Neuron (in vitro differentiated cells): ENCODE measurements at regions not wholly inside any gene's neighbourhood (a gene's known extent, or its start where the extent isn't known, plus 50 kb on each side); places are given as distances from the start of the nearest gene placed in this dataset.

Experiments
- H2AFZ ChIP-seq: one replicate; pipeline ENCODE4 v1.6.1; 2013; ENCODE audit warnings: low read depth, mild to moderate bottlenecking, inconsistent platforms, low read length, moderate library complexity
- H3K27me3 ChIP-seq: one replicate; pipeline ENCODE4 v1.6.1; 2013; ENCODE audit warnings: low read length; ENCODE audit not compliant: insufficient read depth
- H3K36me3 ChIP-seq: one replicate; pipeline ENCODE4 v1.6.1; 2013; ENCODE audit warnings: low read length; ENCODE audit not compliant: insufficient read depth
- H3K4me1 ChIP-seq: one replicate; pipeline ENCODE4 v1.6.1; 2013; ENCODE audit warnings: low read length; ENCODE audit not compliant: insufficient read depth
- H3K4me3 ChIP-seq: 2 replicates; pipeline ENCODE4 v1.5.1; 2013; ENCODE audit warnings: mild to moderate bottlenecking, low read length, moderate library complexity
- H3K9me3 ChIP-seq: one replicate; pipeline ENCODE4 v1.6.1; 2013; ENCODE audit warnings: low read length

DNA sequence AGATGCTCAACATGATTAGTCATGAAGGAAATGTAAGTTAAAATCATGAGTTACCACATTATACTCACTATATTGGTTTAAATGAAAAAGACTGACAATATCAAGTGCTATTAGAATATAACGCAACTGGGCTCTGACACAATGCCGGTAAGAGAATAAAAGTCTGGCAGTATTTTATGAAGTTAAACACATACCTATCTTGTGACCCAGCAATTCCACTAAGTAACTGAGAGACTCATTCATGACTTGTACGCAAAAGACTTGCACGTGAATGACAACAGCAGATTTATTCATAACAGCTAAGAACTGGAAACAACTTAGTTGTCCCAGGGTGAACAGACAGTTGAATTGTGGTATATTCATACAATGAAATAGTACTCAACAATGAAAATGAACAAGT, 342.1 kb downstream of the SLC4A3 start:
- H2AFZ ChIP-seq: no peak overlapping the region
- H3K9me3 ChIP-seq: no peaks in the 10 kb centered on the region
- no peaks in the 10 kb centered on the region for H3K36me3 ChIP-seq
- H3K4me1 ChIP-seq: peaks cover 26% of the 10 kb centered on the region
- no peaks in the 10 kb centered on the region for H3K27me3 ChIP-seq
- H3K4me3 ChIP-seq: no peak overlapping the region

DNA sequence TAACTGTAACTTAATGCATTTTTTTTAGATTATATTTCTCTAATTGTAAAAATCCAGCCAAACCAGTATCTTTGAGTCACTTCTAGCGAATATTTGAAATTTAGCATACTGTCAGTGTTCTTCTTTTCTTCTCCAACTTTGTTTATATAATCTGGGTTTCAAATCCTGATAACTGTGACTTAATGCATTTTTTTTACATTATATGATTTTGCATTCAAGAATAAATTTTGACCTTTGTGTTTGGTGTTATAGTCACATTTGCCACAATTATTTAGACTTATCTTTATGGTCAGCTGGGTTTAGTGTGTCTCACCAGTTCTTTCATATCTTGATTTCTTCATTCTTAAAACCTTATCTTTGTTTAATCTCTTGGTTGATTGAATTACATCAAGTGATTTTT, 345.7 kb downstream of the SLC4A3 start:
- H3K27me3 ChIP-seq: no peaks in the 10 kb centered on the region
- peaks cover 30% of the 10 kb centered on the region for H3K4me1 ChIP-seq
- no peaks in the 10 kb centered on the region for H3K36me3 ChIP-seq
- H3K9me3 ChIP-seq: no peaks in the 10 kb centered on the region
- H3K4me3 ChIP-seq: no peak overlapping the region
- H2AFZ ChIP-seq: no peak overlapping the region

DNA sequence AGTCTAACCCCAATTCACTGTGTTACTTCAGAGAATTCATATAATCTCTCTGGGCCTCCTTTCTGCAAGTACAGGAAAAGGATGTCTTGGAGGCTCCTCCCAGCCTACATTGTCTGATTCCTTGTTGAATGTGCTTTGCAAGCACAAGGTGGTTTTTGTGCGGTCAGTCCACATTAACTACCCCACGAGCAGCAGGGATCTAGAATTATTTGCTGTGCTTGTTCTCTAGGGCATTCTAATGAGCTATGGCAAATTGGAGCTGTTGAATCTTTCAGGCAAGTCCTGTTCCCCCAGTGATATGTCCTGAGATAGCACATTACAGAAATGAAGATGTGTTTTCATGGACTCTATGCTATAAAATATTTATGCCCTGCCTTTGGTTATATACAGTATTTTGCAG, 349.4 kb downstream of the SLC4A3 start:
- Histone ChIP-seq H2AFZ (no peak overlapping the region), H3K9me3 (no peaks in the 10 kb centered on the region), H3K4me1 (peaks cover 52% of the 10 kb centered on the region)

DNA sequence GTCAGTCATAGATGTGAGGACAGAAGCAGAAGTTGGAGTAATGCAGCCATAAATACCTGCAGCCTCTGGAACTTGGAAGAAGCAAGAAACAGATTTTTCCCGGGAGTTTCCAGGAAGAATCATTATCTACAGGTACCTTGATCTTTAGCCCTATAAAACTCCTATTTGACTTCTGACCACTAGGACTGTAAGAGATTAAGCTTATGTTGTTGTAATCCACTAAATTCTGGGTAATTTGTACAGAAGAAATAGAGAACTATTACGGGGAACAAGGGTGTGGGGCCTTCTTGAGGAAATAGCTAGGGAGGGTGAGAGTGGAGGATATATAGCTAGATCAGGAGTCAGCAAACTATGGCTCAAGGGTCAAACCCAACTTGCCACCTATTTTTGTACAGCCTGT, 353.2 kb downstream of the SLC4A3 start:
- Histone ChIP-seq H3K4me1 (peaks cover 44% of the 10 kb centered on the region), H3K27me3 (no peaks in the 10 kb centered on the region)

More for the DNA sequence above, 349.4 kb downstream of the SLC4A3 start:
- H3K27me3 ChIP-seq: no peaks in the 10 kb centered on the region
- no peak overlapping the region for H3K4me3 ChIP-seq
- H3K36me3 ChIP-seq: no peaks in the 10 kb centered on the region

DNA sequence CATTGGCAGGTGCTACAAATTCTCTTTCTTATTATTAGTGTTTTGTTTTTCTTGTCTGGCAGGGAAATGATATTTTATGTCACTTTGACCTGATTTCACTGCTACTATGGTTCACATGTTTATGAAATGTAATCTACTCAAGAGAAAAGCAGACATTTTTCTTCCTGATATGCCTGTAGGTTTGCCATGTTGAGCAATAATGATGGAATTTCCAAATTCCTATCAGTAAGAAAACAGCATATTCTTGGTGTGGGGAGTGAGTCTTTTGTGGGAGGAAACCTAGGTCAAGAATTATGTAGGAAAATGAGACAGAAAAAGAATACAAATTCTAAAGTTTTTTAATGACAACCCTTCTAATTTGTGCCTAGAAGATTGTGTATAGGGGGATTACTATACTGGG, 356.4 kb downstream of the SLC4A3 start:
- Histone ChIP-seq H3K27me3 (no peaks in the 10 kb centered on the region), H3K9me3 (no peaks in the 10 kb centered on the region), H3K4me1 (peaks cover 16% of the 10 kb centered on the region), H3K4me3 (no peak overlapping the region), H2AFZ (no peak overlapping the region), H3K36me3 (no peaks in the 10 kb centered on the region)

More for the DNA sequence above, 353.2 kb downstream of the SLC4A3 start:
- H3K4me3 ChIP-seq: no peak overlapping the region
- H2AFZ ChIP-seq: peak overlapping the region; percentile 6
- no peaks in the 10 kb centered on the region for H3K9me3 ChIP-seq
- H3K36me3 ChIP-seq: no peaks in the 10 kb centered on the region

DNA sequence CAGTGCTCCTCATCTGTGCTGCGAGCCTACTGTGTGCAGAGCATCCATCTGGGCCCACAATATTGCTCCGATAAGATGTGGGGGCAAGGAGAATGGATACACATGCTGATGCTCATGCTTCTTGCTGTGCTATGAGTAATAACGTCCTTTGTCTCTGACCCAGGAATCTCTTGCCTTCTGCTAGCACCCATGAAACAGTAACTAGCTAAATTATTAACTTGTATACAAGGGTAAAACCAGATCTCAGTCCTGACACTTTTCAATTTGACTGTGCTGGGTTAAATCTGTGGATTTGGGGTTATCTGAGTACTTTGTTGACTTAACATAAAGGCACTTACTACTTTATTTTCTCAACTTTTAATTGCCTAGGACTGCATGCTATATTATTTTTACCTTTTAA, 357.6 kb downstream of the SLC4A3 start:
- no peak overlapping the region for H3K4me3 ChIP-seq
- H2AFZ ChIP-seq: no peak overlapping the region
- no peaks in the 10 kb centered on the region for H3K27me3 ChIP-seq
- no peaks in the 10 kb centered on the region for H3K36me3 ChIP-seq
- H3K4me1 ChIP-seq: peaks cover 14% of the 10 kb centered on the region
- H3K9me3 ChIP-seq: no peaks in the 10 kb centered on the region

DNA sequence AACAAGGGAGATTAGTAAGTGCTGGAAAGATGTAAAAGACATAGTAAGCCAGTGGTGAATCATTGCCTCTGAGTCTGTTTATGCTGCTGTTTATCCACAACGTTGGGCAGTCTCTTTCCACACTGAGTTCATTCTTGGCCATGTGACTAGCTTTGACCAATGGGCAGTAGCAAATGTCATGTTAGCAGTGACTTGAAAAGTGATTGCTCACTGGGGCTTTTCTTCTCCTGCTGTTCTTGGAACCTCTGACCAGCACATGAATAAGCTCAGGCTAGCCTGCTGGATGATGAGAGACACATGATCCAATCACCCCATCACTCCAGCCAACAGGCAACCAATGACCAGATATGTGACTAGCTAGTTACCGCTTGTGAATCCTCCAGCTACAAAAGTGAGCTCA, 360.4 kb downstream of the SLC4A3 start:
- no peak overlapping the region for H3K4me3 ChIP-seq

DNA sequence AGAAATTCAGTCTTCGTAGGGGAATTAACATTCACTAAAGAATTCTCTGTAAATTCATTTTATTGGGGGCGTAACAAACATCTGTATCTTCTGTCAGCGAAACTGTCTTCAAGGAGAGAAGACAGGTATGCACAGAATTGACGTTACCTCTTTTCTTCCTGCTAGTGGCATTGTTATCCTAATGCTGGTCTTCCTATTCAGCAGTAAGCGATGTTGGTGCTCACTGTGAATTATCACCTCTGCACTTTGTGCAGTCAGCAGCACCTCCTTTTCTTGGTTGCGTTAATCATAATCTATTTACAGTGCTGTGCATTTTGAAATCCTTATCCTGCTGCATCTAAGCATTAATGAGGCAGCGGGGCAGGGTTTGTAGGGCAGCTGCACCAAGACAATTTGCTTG, 362.3 kb downstream of the SLC4A3 start:
- no peaks in the 10 kb centered on the region for H3K36me3 ChIP-seq
- H3K27me3 ChIP-seq: no peaks in the 10 kb centered on the region
- no peak overlapping the region for H3K4me3 ChIP-seq
- H3K9me3 ChIP-seq: no peaks in the 10 kb centered on the region
- no peak overlapping the region for H2AFZ ChIP-seq
- H3K4me1 ChIP-seq: peaks cover 5% of the 10 kb centered on the region

More for the DNA sequence above, 360.4 kb downstream of the SLC4A3 start:
- no peak overlapping the region for H2AFZ ChIP-seq
- H3K27me3 ChIP-seq: no peaks in the 10 kb centered on the region
- no peaks in the 10 kb centered on the region for H3K36me3 ChIP-seq
- no peaks in the 10 kb centered on the region for H3K9me3 ChIP-seq
- peaks cover 5% of the 10 kb centered on the region for H3K4me1 ChIP-seq

DNA sequence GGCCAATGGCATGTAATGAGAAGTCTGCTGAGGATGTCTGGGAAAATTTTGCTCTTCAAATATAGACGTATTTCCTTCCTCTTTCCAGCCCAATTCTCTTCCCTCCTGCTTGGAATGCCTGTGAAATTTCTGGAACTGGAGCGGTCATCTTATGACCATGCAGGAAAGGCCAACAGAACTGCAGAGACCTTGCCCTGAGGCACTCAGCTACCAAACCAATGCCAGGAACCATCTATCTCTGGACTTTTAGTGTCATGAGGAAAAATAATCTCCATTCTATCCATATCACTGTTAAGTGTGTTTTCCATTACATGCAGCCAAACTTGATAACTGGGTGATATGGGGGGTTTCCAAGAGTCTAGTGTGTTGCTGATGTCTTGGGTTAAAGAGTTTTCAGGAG, 363.7 kb downstream of the SLC4A3 start:
- Histone ChIP-seq H3K27me3 (no peaks in the 10 kb centered on the region), H2AFZ (no peak overlapping the region), H3K9me3 (no peaks in the 10 kb centered on the region), H3K4me3 (no peak overlapping the region), H3K36me3 (no peaks in the 10 kb centered on the region), H3K4me1 (peaks cover 7% of the 10 kb centered on the region)

DNA sequence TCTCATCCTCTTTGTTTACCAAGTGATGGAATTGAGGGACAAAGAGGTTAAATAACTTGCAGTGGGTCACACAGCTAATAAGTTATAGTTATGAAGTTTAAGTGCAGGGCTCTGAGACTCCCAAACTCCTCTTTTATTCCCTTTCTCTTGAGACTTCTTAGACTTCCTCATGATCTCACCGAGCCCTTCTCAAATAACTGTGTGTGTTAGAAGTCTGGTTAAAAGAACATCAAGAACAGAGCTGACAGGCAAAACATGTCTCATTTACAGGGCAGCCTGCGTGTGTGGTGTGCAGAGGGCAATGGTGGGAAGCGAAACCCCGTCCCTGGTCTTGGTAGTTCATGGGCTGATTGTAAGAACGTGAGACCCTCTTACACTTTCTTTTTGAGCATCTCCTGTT, 368.0 kb downstream of the SLC4A3 start:
- H3K4me3 ChIP-seq: no peak overlapping the region
- no peaks in the 10 kb centered on the region for H3K36me3 ChIP-seq
- no peaks in the 10 kb centered on the region for H3K9me3 ChIP-seq
- H3K27me3 ChIP-seq: no peaks in the 10 kb centered on the region
- H3K4me1 ChIP-seq: peaks cover 2% of the 10 kb centered on the region
- no peak overlapping the region for H2AFZ ChIP-seq

DNA sequence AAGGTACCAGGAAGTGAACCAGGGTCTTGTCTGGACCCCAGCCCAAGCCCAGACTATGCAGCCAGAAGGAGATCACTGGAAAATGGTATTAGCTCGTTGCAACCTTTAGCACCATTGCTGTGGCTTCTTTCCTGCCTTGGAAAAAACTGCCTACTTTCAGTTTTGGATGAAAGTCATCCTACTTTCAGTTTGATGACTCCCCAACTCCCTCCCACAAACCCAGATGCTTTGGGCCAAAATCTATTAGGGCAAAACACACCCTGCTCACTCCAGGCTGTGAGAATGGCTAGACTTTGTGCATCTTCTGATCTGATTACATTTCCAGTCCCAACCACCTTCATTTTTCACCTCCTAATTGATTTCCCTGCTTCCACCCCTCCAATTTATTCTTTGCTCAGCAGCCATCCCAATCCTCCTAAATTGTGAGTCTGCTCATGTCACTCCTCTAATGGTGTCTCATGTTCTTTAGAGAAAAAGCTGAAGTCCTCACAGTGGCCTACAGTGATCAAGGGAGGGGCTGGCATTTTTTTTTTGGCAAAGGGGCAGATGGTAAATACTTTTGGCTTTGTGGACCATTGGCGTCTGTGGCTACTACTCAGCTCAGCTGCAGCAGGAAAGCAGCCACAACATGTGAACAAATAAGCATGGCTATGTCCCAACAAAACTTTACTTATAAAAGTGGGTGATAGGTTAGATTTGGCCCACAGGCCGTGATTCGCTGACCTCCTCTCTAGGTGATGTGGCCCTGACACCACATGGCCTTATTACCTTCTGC, 368.7 kb downstream of the SLC4A3 start:
- Histone ChIP-seq H3K4me1 (peaks cover 2% of the 10 kb centered on the region), H3K4me3 (no peak overlapping the region), H2AFZ (no peak overlapping the region), H3K36me3 (no peaks in the 10 kb centered on the region), H3K27me3 (no peaks in the 10 kb centered on the region), H3K9me3 (no peaks in the 10 kb centered on the region)

DNA sequence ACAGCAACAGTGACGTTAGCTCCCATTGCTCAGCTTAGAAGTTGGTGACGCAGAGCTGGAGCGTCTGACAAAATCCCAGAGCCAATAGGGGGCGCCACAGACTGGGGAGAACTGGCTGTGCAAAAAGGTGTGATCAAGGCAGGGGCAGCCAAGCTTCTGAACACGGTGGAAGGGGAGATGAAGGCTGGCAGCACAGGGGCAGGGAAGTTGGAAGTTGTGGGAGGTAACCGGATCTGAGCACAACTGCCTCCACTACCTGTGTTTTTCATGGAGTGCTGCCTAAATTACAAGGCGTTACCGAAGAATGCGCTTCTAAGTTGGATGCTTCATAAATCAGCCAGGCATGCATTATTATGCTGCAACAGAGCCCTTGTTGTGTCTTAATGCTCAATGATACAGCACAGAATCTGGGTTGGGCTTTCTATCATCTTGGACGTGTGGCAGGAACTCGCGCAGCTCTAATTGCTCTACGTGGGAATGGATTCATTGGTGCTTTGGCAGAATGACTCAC, 370.0 kb downstream of the SLC4A3 start:
- Histone ChIP-seq H3K27me3 (no peaks in the 10 kb centered on the region), H3K9me3 (no peaks in the 10 kb centered on the region), H3K4me1 (peaks cover 2% of the 10 kb centered on the region), H3K4me3 (no peak overlapping the region), H3K36me3 (no peaks in the 10 kb centered on the region), H2AFZ (no peak overlapping the region)

DNA sequence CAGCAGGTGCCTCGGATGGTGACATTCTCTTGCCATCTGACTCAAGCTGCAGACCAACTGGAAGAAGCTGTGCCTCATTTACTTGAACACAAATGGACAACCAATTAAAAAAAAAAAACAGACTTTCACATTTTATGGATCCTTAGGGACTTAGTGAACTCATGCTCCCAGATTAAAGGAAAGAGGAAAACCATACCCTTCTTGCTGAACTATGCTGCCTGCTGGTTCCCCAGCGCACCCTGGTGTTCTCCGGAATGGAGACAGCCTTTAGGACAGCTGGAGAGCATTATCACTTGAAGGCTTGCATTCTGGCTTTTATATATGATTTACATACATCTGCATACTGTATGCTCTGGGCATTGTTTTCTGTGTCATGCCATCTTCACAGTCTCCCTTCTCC, 370.7 kb downstream of the SLC4A3 start:
- Histone ChIP-seq H3K4me1 (peaks cover 2% of the 10 kb centered on the region), H3K36me3 (no peaks in the 10 kb centered on the region), H3K9me3 (no peaks in the 10 kb centered on the region), H2AFZ (no peak overlapping the region), H3K27me3 (no peaks in the 10 kb centered on the region), H3K4me3 (no peak overlapping the region)
